ENCODE measurements at regions not wholly inside any gene's neighbourhood (a gene's known extent, or its start where the extent isn't known, plus 50 kb on each side); places are given as distances from the start of the nearest gene placed in this dataset.
"Not testable (repeated sequence)": the region's sequence is repeated elsewhere in the genome, so short reads cannot be mapped to it uniquely, and the experiment has no call there.

DNA sequence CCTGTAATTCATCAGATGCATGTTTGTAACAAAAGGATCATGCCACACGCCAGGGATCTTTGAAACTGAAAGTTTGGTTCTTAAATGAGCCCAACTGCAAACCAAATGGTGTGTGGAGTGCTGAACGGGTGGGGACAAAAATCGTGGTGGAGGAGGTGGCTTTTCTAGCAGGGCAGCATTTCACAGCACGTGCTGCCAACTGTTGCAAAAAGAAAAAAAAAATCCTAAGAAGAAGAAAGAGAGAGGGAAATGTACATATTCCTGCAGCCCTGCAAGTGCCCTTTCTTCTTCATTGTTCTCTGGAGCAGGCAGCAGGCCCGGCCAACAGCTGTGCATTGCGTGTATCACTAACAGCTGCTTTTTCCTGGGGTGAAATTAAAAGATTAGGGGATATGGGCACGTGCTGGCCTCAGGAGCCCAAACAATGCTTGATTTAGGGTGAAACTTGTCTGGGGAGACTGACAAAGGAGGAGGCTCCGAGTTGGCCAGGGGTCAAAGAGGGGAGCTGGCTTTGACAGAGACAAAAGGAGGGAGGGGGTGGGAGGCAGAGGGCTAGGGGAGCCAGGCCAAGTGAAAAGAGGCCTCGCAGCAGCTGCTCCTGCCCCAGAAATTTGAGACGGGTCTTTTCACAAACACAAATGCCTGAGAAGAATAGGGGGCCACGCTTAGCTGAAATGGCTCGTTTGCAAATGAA lies 73.0 kb downstream of the GADD45G start:
- Mint-ChIP-seq H3K4me1 (ENCODE audit: unreplicated experiment) (no peaks in the 10 kb centered on the region), H3K27me3 (ENCODE audit: unreplicated experiment) (no peaks in the 10 kb centered on the region), H3K9me3 (ENCODE audit: unreplicated experiment) (no peaks in the 10 kb centered on the region), H3K4me3 (ENCODE audit: unreplicated experiment) (no peak overlapping the region), H3K36me3 (ENCODE audit: unreplicated experiment) (no peaks in the 10 kb centered on the region), H3K27ac (ENCODE audit: unreplicated experiment) (no peak overlapping the region)
- TF ChIP-seq, protein P1, sequence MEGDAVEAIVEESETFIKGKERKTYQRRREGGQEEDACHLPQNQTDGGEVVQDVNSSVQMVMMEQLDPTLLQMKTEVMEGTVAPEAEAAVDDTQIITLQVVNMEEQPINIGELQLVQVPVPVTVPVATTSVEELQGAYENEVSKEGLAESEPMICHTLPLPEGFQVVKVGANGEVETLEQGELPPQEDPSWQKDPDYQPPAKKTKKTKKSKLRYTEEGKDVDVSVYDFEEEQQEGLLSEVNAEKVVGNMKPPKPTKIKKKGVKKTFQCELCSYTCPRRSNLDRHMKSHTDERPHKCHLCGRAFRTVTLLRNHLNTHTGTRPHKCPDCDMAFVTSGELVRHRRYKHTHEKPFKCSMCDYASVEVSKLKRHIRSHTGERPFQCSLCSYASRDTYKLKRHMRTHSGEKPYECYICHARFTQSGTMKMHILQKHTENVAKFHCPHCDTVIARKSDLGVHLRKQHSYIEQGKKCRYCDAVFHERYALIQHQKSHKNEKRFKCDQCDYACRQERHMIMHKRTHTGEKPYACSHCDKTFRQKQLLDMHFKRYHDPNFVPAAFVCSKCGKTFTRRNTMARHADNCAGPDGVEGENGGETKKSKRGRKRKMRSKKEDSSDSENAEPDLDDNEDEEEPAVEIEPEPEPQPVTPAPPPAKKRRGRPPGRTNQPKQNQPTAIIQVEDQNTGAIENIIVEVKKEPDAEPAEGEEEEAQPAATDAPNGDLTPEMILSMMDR (IDR thresholded peaks at IDR 0.05): no peak
- DNase-seq (ENCODE audit: extremely low spot score, unreplicated experiment): no peak

DNA sequence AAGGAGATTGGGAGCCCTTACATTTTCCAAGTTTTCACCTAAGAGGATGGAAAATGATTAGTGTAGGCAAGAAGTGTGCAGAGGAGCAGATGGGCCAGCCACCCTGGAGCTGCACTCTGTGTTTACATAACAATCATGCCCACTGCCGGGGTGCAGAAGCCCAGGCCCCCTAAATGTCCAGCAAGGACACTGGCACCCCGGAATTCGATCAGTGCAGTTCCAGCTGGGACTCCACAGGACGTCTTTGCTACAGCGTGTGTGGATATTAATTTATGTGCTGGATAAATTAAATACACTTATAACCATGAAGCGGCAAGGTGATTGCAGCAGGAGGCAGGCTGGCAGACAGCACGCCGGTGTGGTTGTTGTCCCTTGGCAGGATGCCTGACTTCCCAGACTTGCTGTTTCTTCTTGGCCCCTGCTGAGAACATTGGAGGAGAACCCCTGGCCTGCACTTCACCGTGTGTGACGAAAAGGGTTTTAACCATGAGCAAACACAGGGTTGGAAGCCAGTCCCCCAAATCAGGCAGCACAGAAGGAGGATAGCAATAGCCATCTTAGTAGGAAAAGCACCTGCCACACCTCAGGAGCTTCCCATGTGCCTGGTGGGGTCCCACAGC lies 73.7 kb downstream of the GADD45G start:
- H3K27ac Mint-ChIP-seq (ENCODE audit: unreplicated experiment): no peak overlapping the region
- H3K27me3 Mint-ChIP-seq (ENCODE audit: unreplicated experiment): no peaks in the 10 kb centered on the region
- no peak overlapping the region for H3K4me3 Mint-ChIP-seq (ENCODE audit: unreplicated experiment)
- H3K36me3 Mint-ChIP-seq (ENCODE audit: unreplicated experiment): no peaks in the 10 kb centered on the region
- TF ChIP-seq, protein P1 (IDR thresholded peaks at IDR 0.05): no peak
- no peaks in the 10 kb centered on the region for H3K9me3 Mint-ChIP-seq (ENCODE audit: unreplicated experiment)
- DNase-seq (ENCODE audit: extremely low spot score, unreplicated experiment): no peak
- no peaks in the 10 kb centered on the region for H3K4me1 Mint-ChIP-seq (ENCODE audit: unreplicated experiment)

DNA sequence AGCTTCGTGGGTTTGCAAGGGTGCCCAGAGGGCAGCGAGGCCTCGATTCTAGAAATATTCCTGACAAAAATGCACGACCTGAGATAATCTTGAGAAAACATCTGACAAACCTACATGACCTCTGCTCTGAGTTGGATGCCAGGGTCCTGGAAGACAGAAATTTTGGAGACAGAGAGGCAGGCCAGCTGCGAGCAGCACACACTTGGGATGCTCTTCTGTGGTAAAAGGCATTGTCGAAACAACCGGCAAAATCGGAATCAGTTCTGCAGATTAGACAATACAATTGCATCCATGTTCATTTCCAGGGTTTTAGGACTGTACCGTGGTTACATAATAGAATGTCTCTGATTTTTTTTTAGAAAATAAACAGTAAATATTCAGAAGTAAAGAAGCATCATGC lies 74.2 kb downstream of the GADD45G start:
- DNase-seq (ENCODE audit: extremely low spot score, unreplicated experiment): no peak
- no peaks in the 10 kb centered on the region for H3K36me3 Mint-ChIP-seq (ENCODE audit: unreplicated experiment)
- TF ChIP-seq, protein P1 (IDR thresholded peaks at IDR 0.05): no peak
- no peak overlapping the region for H3K27ac Mint-ChIP-seq (ENCODE audit: unreplicated experiment)
- no peaks in the 10 kb centered on the region for H3K27me3 Mint-ChIP-seq (ENCODE audit: unreplicated experiment)
- no peak overlapping the region for H3K4me3 Mint-ChIP-seq (ENCODE audit: unreplicated experiment)
- no peaks in the 10 kb centered on the region for H3K9me3 Mint-ChIP-seq (ENCODE audit: unreplicated experiment)
- H3K4me1 Mint-ChIP-seq (ENCODE audit: unreplicated experiment): no peaks in the 10 kb centered on the region

DNA sequence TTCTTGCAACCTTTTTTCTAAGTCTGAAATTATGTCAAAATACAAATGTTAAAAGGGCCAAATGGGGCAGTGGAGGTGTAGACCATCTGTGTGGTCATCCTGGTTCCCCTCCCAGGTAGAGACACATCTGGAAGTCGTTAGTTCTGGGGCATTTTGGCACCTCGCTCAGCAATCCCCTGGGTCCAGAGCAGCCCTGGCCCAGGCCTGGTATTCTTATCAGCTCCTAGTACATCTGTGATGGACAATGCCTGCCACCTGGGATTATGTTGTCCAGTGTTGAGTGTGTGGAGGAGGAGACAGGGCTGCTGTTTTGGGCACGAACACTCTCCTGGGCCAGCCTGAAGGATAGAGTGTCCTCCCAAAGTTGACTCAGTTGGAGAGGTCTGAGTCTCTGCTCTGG lies 74.8 kb downstream of the GADD45G start:
- no peak for DNase-seq (ENCODE audit: extremely low spot score, unreplicated experiment)
- H3K9me3 Mint-ChIP-seq (ENCODE audit: unreplicated experiment): no peaks in the 10 kb centered on the region
- H3K4me3 Mint-ChIP-seq (ENCODE audit: unreplicated experiment): no peak overlapping the region
- H3K27ac Mint-ChIP-seq (ENCODE audit: unreplicated experiment): no peak overlapping the region
- no peaks in the 10 kb centered on the region for H3K4me1 Mint-ChIP-seq (ENCODE audit: unreplicated experiment)
- H3K36me3 Mint-ChIP-seq (ENCODE audit: unreplicated experiment): no peaks in the 10 kb centered on the region
- TF ChIP-seq, protein P1 (IDR thresholded peaks at IDR 0.05): no peak
- no peaks in the 10 kb centered on the region for H3K27me3 Mint-ChIP-seq (ENCODE audit: unreplicated experiment)

DNA sequence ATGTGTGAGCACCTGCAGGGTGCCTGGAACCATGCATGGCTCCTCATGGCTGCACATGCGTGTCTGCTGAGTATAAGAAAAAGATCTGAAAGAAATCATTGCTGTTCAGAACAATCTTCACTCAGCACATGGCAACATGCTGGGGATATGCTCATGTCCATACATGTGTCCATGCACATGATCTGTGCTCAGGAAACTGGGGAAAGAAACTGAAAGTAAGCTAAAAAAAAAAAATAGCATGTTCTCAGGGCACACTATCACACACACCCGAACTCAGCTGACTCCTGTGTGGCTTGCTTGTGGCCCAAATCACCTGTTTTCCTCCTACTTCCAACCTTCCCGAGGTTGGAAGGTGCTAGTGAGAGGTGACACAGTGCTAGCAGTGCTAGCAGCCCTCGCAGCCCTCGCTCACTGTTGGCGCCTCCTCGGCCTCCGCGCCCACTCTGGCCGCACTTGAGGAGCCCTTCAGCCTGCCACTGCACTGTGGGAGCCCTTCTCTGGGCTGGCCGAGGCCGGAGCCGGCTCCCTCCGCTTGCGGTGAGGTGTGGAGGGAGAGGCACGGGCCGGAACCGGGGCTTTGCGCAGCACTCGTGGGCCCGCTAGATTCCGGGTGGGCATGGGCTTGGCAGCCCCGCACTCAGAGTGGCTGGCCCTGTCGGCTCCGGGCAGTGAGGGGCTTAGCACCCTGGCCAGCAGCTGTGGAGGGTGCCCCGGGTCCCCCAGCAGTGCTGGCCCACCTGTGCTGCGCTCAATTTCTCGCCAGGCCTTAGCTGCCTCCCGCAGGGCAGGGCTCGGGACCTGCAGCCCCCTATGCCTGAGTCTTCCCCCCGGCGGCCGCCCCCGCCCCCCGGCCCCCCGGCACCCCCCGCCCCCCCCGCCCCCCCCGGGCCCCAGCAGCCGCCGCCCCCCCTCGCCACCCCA lies 76.0 kb downstream of the GADD45G start:
- Mint-ChIP-seq H3K4me3 (ENCODE audit: unreplicated experiment) (no peak overlapping the region), H3K4me1 (ENCODE audit: unreplicated experiment) (no peaks in the 10 kb centered on the region), H3K27ac (ENCODE audit: unreplicated experiment) (no peak overlapping the region), H3K36me3 (ENCODE audit: unreplicated experiment) (no peaks in the 10 kb centered on the region), H3K9me3 (ENCODE audit: unreplicated experiment) (no peaks in the 10 kb centered on the region), H3K27me3 (ENCODE audit: unreplicated experiment) (no peaks in the 10 kb centered on the region)
- DNase-seq (ENCODE audit: extremely low spot score, unreplicated experiment): no peak
- TF ChIP-seq, protein P1 (IDR thresholded peaks at IDR 0.05): no peak

DNA sequence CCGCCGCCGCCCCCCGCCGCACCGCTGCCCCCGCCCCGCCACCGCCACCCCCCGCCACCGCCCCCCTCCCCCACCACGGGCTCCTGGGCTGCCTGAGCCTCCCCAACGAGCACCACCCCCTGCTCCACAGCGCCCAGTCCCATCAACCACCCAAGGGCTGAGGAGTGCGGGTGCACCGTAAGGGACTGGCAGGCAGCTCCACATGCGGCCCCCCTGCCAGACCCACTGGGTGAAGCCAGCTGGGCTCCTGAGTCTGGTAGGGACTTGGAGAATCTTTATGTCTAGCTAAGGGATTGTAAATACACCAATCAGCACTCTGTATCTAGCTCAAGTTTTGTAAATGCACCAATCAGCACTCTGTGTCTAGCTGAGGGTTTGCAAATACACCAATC lies 76.7 kb downstream of the GADD45G start:
- H3K4me1 Mint-ChIP-seq (ENCODE audit: unreplicated experiment): not testable (repeated sequence)

More for the DNA sequence above, 76.7 kb downstream of the GADD45G start:
- H3K36me3 Mint-ChIP-seq (ENCODE audit: unreplicated experiment); H3K27me3 Mint-ChIP-seq (ENCODE audit: unreplicated experiment); DNase-seq (ENCODE audit: extremely low spot score, unreplicated experiment); H3K9me3 Mint-ChIP-seq (ENCODE audit: unreplicated experiment); H3K4me3 Mint-ChIP-seq (ENCODE audit: unreplicated experiment); H3K27ac Mint-ChIP-seq (ENCODE audit: unreplicated experiment): not testable (repeated sequence)
